ENCODE measurements at regions not wholly inside any gene's neighbourhood (a gene's known extent, or its start where the extent isn't known, plus 50 kb on each side); places are given as distances from the start of the nearest gene placed in this dataset.
"Not testable (repeated sequence)": the region's sequence is repeated elsewhere in the genome, so short reads cannot be mapped to it uniquely, and the experiment has no call there.

GRCh38 chr1:173329726-173330125 is 122.6 kb upstream of the TNFSF4 start:
- Histone ChIP-seq H3K27me3 (ENCODE audit: control insufficient read depth in 1 of 2, insufficient read depth in 2 of 2, low read length in 2 of 2) (no peaks in the 10 kb centered on the region), H3K4me1 (ENCODE audit: insufficient read depth, low read length) (peaks cover 5% of the 10 kb centered on the region), H3K9me3 (ENCODE audit: control insufficient read depth in 1 of 2, insufficient read depth in 1 of 2, low read length in 2 of 2) (no peaks in the 10 kb centered on the region), H3K4me3 (ENCODE audit: low read length) (no peak overlapping the region), H3K36me3 (ENCODE audit: insufficient read depth, low read length) (no peaks in the 10 kb centered on the region), H3K27ac (ENCODE audit: low read depth in 1 of 2, low read length in 2 of 2) (no peak overlapping the region)
- Mint-ChIP-seq H3K36me3 (ENCODE audit: low read depth) (peaks cover 4% of the 10 kb centered on the region), H3K9me3 (no peaks in the 10 kb centered on the region), H3K4me1 (ENCODE audit: low read depth) (peaks cover 15% of the 10 kb centered on the region), H3K27ac (no peak overlapping the region), H3K27me3 (no peaks in the 10 kb centered on the region), H3K4me3 (no peak overlapping the region)
- ChIA-PET CTCF (no interaction called here), POLR2A (no interaction called here)
- DNase-seq (no peak), ATAC-seq (ENCODE audit: poor library complexity) (no peak)
- no peak for TF ChIP-seq CTCF (IDR thresholded peaks at IDR 0.05)
- intact Hi-C loops (cut with DNase I, micrococcal nuclease): no loop called here

GRCh38 chr1:173330149-173330951 is 123.2 kb upstream of the TNFSF4 start:
- no peak for ATAC-seq (ENCODE audit: poor library complexity)
- DNase-seq: peak in 1 of 14 experiments; percentile 4
- intact Hi-C loops (cut with DNase I, micrococcal nuclease): no loop called here
- peaks cover 4% of the 10 kb centered on the region for H3K36me3 Mint-ChIP-seq (ENCODE audit: low read depth)
- H3K27me3 Mint-ChIP-seq: no peaks in the 10 kb centered on the region
- no peaks in the 10 kb centered on the region for H3K9me3 ChIP-seq (ENCODE audit: control insufficient read depth in 1 of 2, insufficient read depth in 1 of 2, low read length in 2 of 2)
- H3K4me3 Mint-ChIP-seq: no peak overlapping the region
- H3K4me3 ChIP-seq (ENCODE audit: low read length): no peak overlapping the region
- H3K4me1 Mint-ChIP-seq (ENCODE audit: low read depth): peaks cover 15% of the 10 kb centered on the region
- H3K9me3 Mint-ChIP-seq: no peaks in the 10 kb centered on the region
- H3K27me3 ChIP-seq (ENCODE audit: control insufficient read depth in 1 of 2, insufficient read depth in 2 of 2, low read length in 2 of 2): no peaks in the 10 kb centered on the region
- TF ChIP-seq CTCF (IDR thresholded peaks at IDR 0.05): no peak
- ChIA-PET CTCF (no interaction called here), POLR2A (no interaction called here)
- no peak overlapping the region for H3K27ac ChIP-seq (ENCODE audit: low read depth in 1 of 2, low read length in 2 of 2)
- no peaks in the 10 kb centered on the region for H3K36me3 ChIP-seq (ENCODE audit: insufficient read depth, low read length)
- H3K4me1 ChIP-seq (ENCODE audit: insufficient read depth, low read length): peaks cover 5% of the 10 kb centered on the region
- H3K27ac Mint-ChIP-seq: peak overlapping the region; percentile 64

GRCh38 chr1:173330952-173331548 is 123.9 kb upstream of the TNFSF4 start:
- Mint-ChIP-seq H3K4me1 (ENCODE audit: low read depth) (peaks cover 15% of the 10 kb centered on the region), H3K27ac (peak overlapping the region; percentile 64)
- CTCF ChIA-PET; H3K27me3 Mint-ChIP-seq; H3K27me3 ChIP-seq (ENCODE audit: control insufficient read depth in 1 of 2, insufficient read depth in 2 of 2, low read length in 2 of 2); H3K4me3 Mint-ChIP-seq; intact Hi-C loops (cut with DNase I, micrococcal nuclease); H3K9me3 ChIP-seq (ENCODE audit: control insufficient read depth in 1 of 2, insufficient read depth in 1 of 2, low read length in 2 of 2); H3K4me3 ChIP-seq (ENCODE audit: low read length); H3K4me1 ChIP-seq (ENCODE audit: insufficient read depth, low read length); POLR2A ChIA-PET; H3K36me3 ChIP-seq (ENCODE audit: insufficient read depth, low read length); H3K36me3 Mint-ChIP-seq (ENCODE audit: low read depth); H3K9me3 Mint-ChIP-seq: not testable (repeated sequence)
- DNase-seq (peak in 3 of 14 experiments; percentile 25 to 33 (median 31)), ATAC-seq (ENCODE audit: poor library complexity) (peak; percentile 32)
- peak overlapping the region in 1 of 2 donors; percentile 1 for H3K27ac ChIP-seq (ENCODE audit: low read depth in 1 of 2, low read length in 2 of 2)
